Prostate gland (tissue), 2 donors: ENCODE measurements at regions not wholly inside any gene's neighbourhood (a gene's known extent, or its start where the extent isn't known, plus 50 kb on each side); places are given as distances from the start of the nearest gene placed in this dataset.

ENCODE experiments used
- DNase-seq: peaks from one replicate; pipeline ENCODE4 v3.0.0-alpha.2; 2019; ENCODE audit warnings: low spot score
- H3K27ac ChIP-seq, 2 donors: fragments of 200-600 bp; sonication (generic); 2 replicates each; pipeline ENCODE4 v1.5.1; 2017 to 2019
- H3K27me3 ChIP-seq: fragments of 200-600 bp; sonication (generic); replicated peaks from 2 replicates; pipeline ENCODE4 v1.5.1; 2019; ENCODE audit not compliant: insufficient read depth
- H3K36me3 ChIP-seq, 2 donors: fragments of 200-600 bp; sonication (generic); 1 replicate in 1 of 2; 2 replicates in 1 of 2; pipeline versions ENCODE4 v1.5.1 to v1.8.1; 2017 to 2019
- H3K4me1 ChIP-seq: fragments of 200-600 bp; sonication (generic); replicated peaks from 2 replicates; pipeline ENCODE4 v1.5.1; 2019
- H3K4me3 ChIP-seq, 2 donors: fragments of 200-600 bp; sonication (generic); 2 replicates each; pipeline ENCODE4 v1.5.1; 2017 to 2019
- H3K9me3 ChIP-seq: fragments of 200-600 bp; sonication (generic); 2 replicates; pipeline ENCODE4 v1.5.1; 2017
- CTCF ChIP-seq, 4 experiments: fragments of 200-600 bp in 2 of 4; fragments of 450-650 bp in 2 of 4; sonication (generic) in 2 of 4; IDR thresholded peaks; 1 replicate in 3 of 4; 2 replicates in 1 of 4; pipeline ENCODE4 v1.5.1; 2016 to 2019; ENCODE audit warnings: antibody characterized with exemption in 4 of 4, mild to moderate bottlenecking in 2 of 4, moderate library complexity in 2 of 4
- POLR2A ChIP-seq: fragments of 450-650 bp; IDR thresholded peaks from one replicate; pipeline ENCODE4 v1.6.1; 2016; ENCODE audit warnings: antibody characterized with exemption, mild to moderate bottlenecking
- POLR2AphosphoS5 ChIP-seq: sonication (generic); formaldehyde crosslinking; IDR thresholded peaks from one replicate; pipeline ENCODE4 v1.6.1; 2017; ENCODE audit warnings: antibody characterized with exemption
- WGBS: methylation state at CpG from one replicate; pipeline ENCODE4 v1.1.5; 2018; 5-methylcytosine and 5-hydroxymethylcytosine counted together
- intact Hi-C: fragments of 100-400 bp; cut with DNase I; formaldehyde crosslinking; loops from one replicate; pipeline ENCODE4 v1.14.2; 2022

- Histone ChIP-seq H3K9me3 (no peaks in the 10 kb centered on the region), H3K4me3 (no peak overlapping the region), H3K27me3 (no peaks in the 10 kb centered on the region), H3K36me3 (no peaks in the 10 kb centered on the region), H3K4me1 (no peaks in the 10 kb centered on the region), H3K27ac (no peak overlapping the region)
- WGBS, result 70% methylated on average over 11 of the region's 11 CpGs
- no peak for TF ChIP-seq POLR2AphosphoS5
- TF ChIP-seq CTCF (IDR thresholded peaks at IDR 0.05), result no peak
- TF ChIP-seq POLR2A, result no peak
- intact Hi-C loops, result no loop called here
- no peak for DNase-seq
These were observed 80.3 kb upstream of the ARAP3 start for GRCh38 chr5:141762316-141762715.

GRCh38 chr5:141760753-141761152 lies 78.7 kb upstream of the ARAP3 start:
- Histone ChIP-seq H3K9me3 (no peaks in the 10 kb centered on the region), H3K4me1 (no peaks in the 10 kb centered on the region), H3K27ac (no peak overlapping the region), H3K36me3 (no peaks in the 10 kb centered on the region), H3K4me3 (no peak overlapping the region), H3K27me3 (no peaks in the 10 kb centered on the region)
- DNase-seq, result no peak
- TF ChIP-seq POLR2AphosphoS5, result no peak
- no peak for TF ChIP-seq CTCF (IDR thresholded peaks at IDR 0.05)
- no peak for TF ChIP-seq POLR2A
- intact Hi-C loops, result no loop called here
- 52% methylated on average over 10 of the region's 10 CpGs for WGBS

- no peak for DNase-seq
- Histone ChIP-seq H3K27ac (no peak overlapping the region), H3K4me1 (no peaks in the 10 kb centered on the region), H3K36me3 (no peaks in the 10 kb centered on the region), H3K27me3 (no peaks in the 10 kb centered on the region), H3K9me3 (no peaks in the 10 kb centered on the region), H3K4me3 (no peak overlapping the region)
- 65% methylated on average over 4 of the region's 4 CpGs for WGBS
- TF ChIP-seq CTCF (IDR thresholded peaks at IDR 0.05) (no peak), POLR2AphosphoS5 (no peak), POLR2A (no peak)
- intact Hi-C loops, result no loop called here
These were observed 78.2 kb upstream of the ARAP3 start for GRCh38 chr5:141760193-141760592.

- Histone ChIP-seq H3K36me3 (no peaks in the 10 kb centered on the region), H3K27me3 (peaks cover 3% of the 10 kb centered on the region), H3K4me3 (no peak overlapping the region), H3K4me1 (no peaks in the 10 kb centered on the region), H3K27ac (no peak overlapping the region), H3K9me3 (no peaks in the 10 kb centered on the region)
- no peak for DNase-seq
- TF ChIP-seq CTCF (IDR thresholded peaks at IDR 0.05) (no peak), POLR2A (no peak), POLR2AphosphoS5 (no peak)
- 11% methylated on average over 22 of the region's 22 CpGs for WGBS
- intact Hi-C loops, result no loop called here
These were observed 76.4 kb upstream of the ARAP3 start for GRCh38 chr5:141758310-141758998.

GRCh38 chr5:141757402-141757801 lies 75.4 kb upstream of the ARAP3 start:
- Histone ChIP-seq H3K4me3 (no peak overlapping the region), H3K27me3 (peaks cover 9% of the 10 kb centered on the region), H3K9me3 (no peaks in the 10 kb centered on the region), H3K4me1 (no peaks in the 10 kb centered on the region), H3K36me3 (no peaks in the 10 kb centered on the region), H3K27ac (no peak overlapping the region)
- TF ChIP-seq POLR2A, result no peak
- peak in 2 of 4 experiments; percentile 32 to 45 for TF ChIP-seq CTCF (IDR thresholded peaks at IDR 0.05)
- no peak for DNase-seq
- intact Hi-C loops, result no loop called here
- 46% methylated on average over 6 of the region's 6 CpGs for WGBS
